HepG2 (cell line): ENCODE measurements at regions not wholly inside any gene's neighbourhood (a gene's known extent, or its start where the extent isn't known, plus 50 kb on each side); places are given as distances from the start of the nearest gene placed in this dataset.

ENCODE experiments used
- ATAC-seq: fragments of 200-7000 bp; cut with Tn5 transposase; 3 replicates; pipeline ENCODE4 v1.9.1; 2020; ENCODE audit warnings: mild to moderate bottlenecking, moderate library complexity
- BruUV-seq: library from RNA; stranded (reverse); fragments of 400-500 nt; replicated peaks from 2 replicates; lab custom pipeline; 2021; lab: Mats Ljungman, UMichigan
- CTCF ChIA-PET: fragments of 300-600 bp; formaldehyde crosslinking; extraction: SDS; loops from one replicate; lab custom pipeline; 2021; ENCODE audit warnings: low total read pairs, inconsistent platforms, low intra/inter-chr PET ratio; lab: Yijun Ruan, JAX
- POLR2A ChIA-PET: fragments of 350-600 bp; sonication (Branson Sonifier 250); formaldehyde crosslinking; loops from one replicate; lab custom pipeline; 2020; ENCODE audit warnings: antibody characterized with exemption, inconsistent platforms; lab: Yijun Ruan, JAX
- DNase-seq: peaks from one replicate; pipeline ENCODE4 v3.0.0-alpha.2; 2015; ENCODE audit warnings: low spot score
- FAIRE-seq: peaks from 3 replicates; lab custom pipeline; 2011; peaks lifted over from hg19 to GRCh38; lab: Jason Lieb, UNC
- H2AFZ ChIP-seq: one replicate; pipeline ENCODE4 v1.6.1; 2011; ENCODE audit warnings: low read length, inconsistent platforms
- H3K27ac ChIP-seq: fragments of 300-600 bp; 3 replicates; pipeline ENCODE4 v1.8.0; 2011; ENCODE audit warnings: mixed run types, mild to moderate bottlenecking, mixed read lengths, low read length, inconsistent platforms; ENCODE audit not compliant: insufficient read depth; ENCODE audit errors: extremely low read length
- H3K27me3 ChIP-seq, 2 experiments: fragments of 200-600 bp in 1 of 2; 2 replicates in 1 of 2; 3 replicates in 1 of 2; pipeline versions ENCODE4 v1.6.0 to v1.8.0; 2011; ENCODE audit warnings: low read length in 2 of 2, mild to moderate bottlenecking in 2 of 2, moderate library complexity in 2 of 2, inconsistent platforms in 1 of 2; ENCODE audit not compliant: insufficient read depth in 2 of 2, control insufficient read depth in 1 of 2
- H3K36me3 ChIP-seq, 2 experiments: fragments of 200-600 bp in 1 of 2; replicated peaks in 1 of 2; 2 replicates in 1 of 2; 3 replicates in 1 of 2; pipeline versions ENCODE4 v1.5.1 to v1.8.0; 2011; ENCODE audit warnings: low read length in 2 of 2, inconsistent platforms in 1 of 2; ENCODE audit not compliant: insufficient read depth in 2 of 2, control insufficient read depth in 1 of 2
- H3K4me1 ChIP-seq: 2 replicates; pipeline ENCODE4 v1.5.1; 2012; ENCODE audit warnings: low read length, inconsistent platforms; ENCODE audit not compliant: insufficient read depth
- H3K4me2 ChIP-seq: 2 replicates; pipeline ENCODE4 v1.6.0; 2011; ENCODE audit warnings: low read depth, low read length, inconsistent platforms
- H3K4me3 ChIP-seq, 3 experiments: fragments of 200-600 bp in 1 of 3; sonication (generic), shearing (Covaris generic) in 1 of 3; replicated peaks in 1 of 3; 2 replicates each; pipeline ENCODE4 v1.5.1; 2011 to 2016; ENCODE audit warnings: low read length in 3 of 3, inconsistent platforms in 2 of 3, low read depth in 2 of 3, mild to moderate bottlenecking in 2 of 3, control low read depth in 1 of 3, mixed read lengths in 1 of 3; ENCODE audit not compliant: insufficient read depth in 1 of 3
- H3K79me2 ChIP-seq: one replicate; pipeline ENCODE4 v1.6.1; 2011; ENCODE audit warnings: low read length, inconsistent platforms; ENCODE audit not compliant: insufficient read depth
- H3K9ac ChIP-seq: 2 replicates; pipeline ENCODE4 v1.6.0; 2011; ENCODE audit warnings: mild to moderate bottlenecking, low read depth, low read length, inconsistent platforms; ENCODE audit not compliant: insufficient read depth
- H3K9me3 ChIP-seq: 2 replicates; pipeline ENCODE4 v1.5.1; 2012; ENCODE audit warnings: mild to moderate bottlenecking, low read length
- H4K20me1 ChIP-seq: 2 replicates; pipeline ENCODE4 v1.6.0; 2011; ENCODE audit warnings: inconsistent platforms, mild to moderate bottlenecking, low read length, moderate library complexity; ENCODE audit not compliant: insufficient read depth
- CTCF ChIP-seq: sonication (generic); formaldehyde crosslinking; IDR thresholded peaks from 2 replicates; pipeline ENCODE4 v1.5.0; 2020; ENCODE audit warnings: mild to moderate bottlenecking, missing genetic modification reagents, moderate library complexity
- DPF2 ChIP-seq: sonication (generic); formaldehyde crosslinking; IDR thresholded peaks from 2 replicates; pipeline ENCODE4 v1.4.0; 2020; ENCODE audit warnings: mild to moderate bottlenecking, low read depth, missing genetic modification reagents, borderline replicate concordance
- ELF3 ChIP-seq: IDR thresholded peaks from 2 replicates; pipeline ENCODE4 v1.6.1; 2016; ENCODE audit warnings: missing genetic modification reagents, missing compliant biosample characterization
- GLMP ChIP-seq: sonication (generic); formaldehyde crosslinking; IDR thresholded peaks from 2 replicates; pipeline ENCODE4 v1.9.0; 2021; ENCODE audit warnings: missing genetic modification reagents, mild to moderate bottlenecking, borderline replicate concordance
- ISX ChIP-seq: sonication (generic); formaldehyde crosslinking; conservative IDR thresholded peaks from 2 replicates; pipeline ENCODE4 v1.5.0; 2020; ENCODE audit warnings: missing genetic modification reagents
- MED13 ChIP-seq: sonication (generic); formaldehyde crosslinking; IDR thresholded peaks from 2 replicates; pipeline ENCODE4 v1.5.0; 2020; ENCODE audit warnings: missing genetic modification reagents
- SAP130 ChIP-seq: IDR thresholded peaks from 2 replicates; pipeline ENCODE4 v1.6.1; 2016; ENCODE audit warnings: low read depth
- ZMYM2 ChIP-seq: sonication (generic); formaldehyde crosslinking; IDR thresholded peaks from 2 replicates; pipeline ENCODE4 v1.8.0; 2022; ENCODE audit warnings: mild to moderate bottlenecking, missing genetic modification reagents
- ZNF430 ChIP-seq: sonication (generic); formaldehyde crosslinking; IDR thresholded peaks from 2 replicates; pipeline ENCODE4 v1.9.0; 2021; ENCODE audit warnings: mild to moderate bottlenecking, missing genetic modification reagents
- ZNF510 ChIP-seq: sonication (generic); formaldehyde crosslinking; IDR thresholded peaks from 2 replicates; pipeline ENCODE4 v1.4.0; 2020; ENCODE audit warnings: low read depth, mild to moderate bottlenecking, missing genetic modification reagents
- WGBS: methylation state at CpG from one replicate; pipeline ENCODE4 v1.1.6; 2017; ENCODE audit warnings: low lambda C conversion rate; 5-methylcytosine and 5-hydroxymethylcytosine counted together
- in situ Hi-C: cut with HindIII; loops from 2 replicates; pipeline ENCODE4 v1.10.0; 2017; ENCODE audit warnings: low pct_unique_long_range_greater_than_20kb; ENCODE audit not compliant: extremely low pct_ligation_motif_present
- intact Hi-C: fragments of 100-400 bp; cut with micrococcal nuclease; formaldehyde crosslinking; loops from one replicate; pipeline ENCODE4 v1.10.0; 2022; ENCODE audit not compliant: unreplicated experiment
- TF ChIP-seq, protein P1 (sequence below): IDR thresholded peaks from 2 replicates; pipeline ENCODE4 v1.6.1; 2016; ENCODE audit warnings: low read depth, missing genetic modification reagents, missing compliant biosample characterization
- TF ChIP-seq, protein P2 (sequence below): sonication (generic); formaldehyde crosslinking; IDR thresholded peaks from 2 replicates; pipeline ENCODE4 v1.4.0; 2020; ENCODE audit warnings: missing genetic modification reagents

DNA sequence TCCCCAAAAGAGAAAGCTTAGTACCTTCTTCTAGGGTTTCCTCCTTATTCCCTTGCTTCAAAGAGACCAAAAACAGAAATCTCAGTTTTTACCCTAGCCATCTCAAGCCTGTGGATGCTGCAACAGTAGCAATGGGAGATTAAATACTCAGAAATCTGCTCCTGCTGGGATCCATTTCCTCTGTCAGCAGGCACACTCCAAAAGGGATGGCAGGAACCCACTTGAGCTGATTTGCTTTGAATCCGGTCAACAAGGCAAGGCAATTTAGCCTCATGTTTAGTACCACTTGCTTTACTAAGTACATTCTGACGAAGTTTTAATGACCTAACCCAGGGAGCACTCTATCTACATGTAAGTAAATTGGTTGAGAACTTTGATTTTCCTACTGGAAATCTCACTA lies 590.0 kb upstream of the ADAMTS9 start (continued):
- TF ChIP-seq, protein P1, sequence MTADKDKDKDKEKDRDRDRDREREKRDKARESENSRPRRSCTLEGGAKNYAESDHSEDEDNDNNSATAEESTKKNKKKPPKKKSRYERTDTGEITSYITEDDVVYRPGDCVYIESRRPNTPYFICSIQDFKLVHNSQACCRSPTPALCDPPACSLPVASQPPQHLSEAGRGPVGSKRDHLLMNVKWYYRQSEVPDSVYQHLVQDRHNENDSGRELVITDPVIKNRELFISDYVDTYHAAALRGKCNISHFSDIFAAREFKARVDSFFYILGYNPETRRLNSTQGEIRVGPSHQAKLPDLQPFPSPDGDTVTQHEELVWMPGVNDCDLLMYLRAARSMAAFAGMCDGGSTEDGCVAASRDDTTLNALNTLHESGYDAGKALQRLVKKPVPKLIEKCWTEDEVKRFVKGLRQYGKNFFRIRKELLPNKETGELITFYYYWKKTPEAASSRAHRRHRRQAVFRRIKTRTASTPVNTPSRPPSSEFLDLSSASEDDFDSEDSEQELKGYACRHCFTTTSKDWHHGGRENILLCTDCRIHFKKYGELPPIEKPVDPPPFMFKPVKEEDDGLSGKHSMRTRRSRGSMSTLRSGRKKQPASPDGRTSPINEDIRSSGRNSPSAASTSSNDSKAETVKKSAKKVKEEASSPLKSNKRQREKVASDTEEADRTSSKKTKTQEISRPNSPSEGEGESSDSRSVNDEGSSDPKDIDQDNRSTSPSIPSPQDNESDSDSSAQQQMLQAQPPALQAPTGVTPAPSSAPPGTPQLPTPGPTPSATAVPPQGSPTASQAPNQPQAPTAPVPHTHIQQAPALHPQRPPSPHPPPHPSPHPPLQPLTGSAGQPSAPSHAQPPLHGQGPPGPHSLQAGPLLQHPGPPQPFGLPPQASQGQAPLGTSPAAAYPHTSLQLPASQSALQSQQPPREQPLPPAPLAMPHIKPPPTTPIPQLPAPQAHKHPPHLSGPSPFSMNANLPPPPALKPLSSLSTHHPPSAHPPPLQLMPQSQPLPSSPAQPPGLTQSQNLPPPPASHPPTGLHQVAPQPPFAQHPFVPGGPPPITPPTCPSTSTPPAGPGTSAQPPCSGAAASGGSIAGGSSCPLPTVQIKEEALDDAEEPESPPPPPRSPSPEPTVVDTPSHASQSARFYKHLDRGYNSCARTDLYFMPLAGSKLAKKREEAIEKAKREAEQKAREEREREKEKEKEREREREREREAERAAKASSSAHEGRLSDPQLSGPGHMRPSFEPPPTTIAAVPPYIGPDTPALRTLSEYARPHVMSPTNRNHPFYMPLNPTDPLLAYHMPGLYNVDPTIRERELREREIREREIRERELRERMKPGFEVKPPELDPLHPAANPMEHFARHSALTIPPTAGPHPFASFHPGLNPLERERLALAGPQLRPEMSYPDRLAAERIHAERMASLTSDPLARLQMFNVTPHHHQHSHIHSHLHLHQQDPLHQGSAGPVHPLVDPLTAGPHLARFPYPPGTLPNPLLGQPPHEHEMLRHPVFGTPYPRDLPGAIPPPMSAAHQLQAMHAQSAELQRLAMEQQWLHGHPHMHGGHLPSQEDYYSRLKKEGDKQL (CRISPR knock-in tag) = no peak
- TF ChIP-seq GLMP (CRISPR knock-in tag) = no peak
- no peak for TF ChIP-seq DPF2 (CRISPR knock-in tag)

- ATAC-seq (no peak), DNase-seq (no peak), FAIRE-seq (no peak)
- H3K9ac ChIP-seq = no peak overlapping the region
- no peak overlapping the region for H2AFZ ChIP-seq
- no peak overlapping the region for H3K4me2 ChIP-seq
- no TSS peak for BruUV-seq
- 57% methylated on average over 4 of the region's 4 CpGs for WGBS
- H3K27ac ChIP-seq = no peak overlapping the region
- ChIA-PET CTCF (no interaction called here), POLR2A (no interaction called here)
- no peaks in the 10 kb centered on the region for H3K27me3 ChIP-seq
- H4K20me1 ChIP-seq = no peaks in the 10 kb centered on the region
- no peaks in the 10 kb centered on the region for H3K79me2 ChIP-seq
- in situ Hi-C loops = no loop called here
- H3K4me1 ChIP-seq = no peaks in the 10 kb centered on the region
- H3K9me3 ChIP-seq = no peaks in the 10 kb centered on the region
- intact Hi-C loops = no loop called here
- H3K36me3 ChIP-seq = no peaks in the 10 kb centered on the region
- H3K4me3 ChIP-seq = no peak overlapping the region
- TF ChIP-seq SAP130 (CRISPR knock-in tag) (no peak), MED13 (no peak), ZNF510 (CRISPR knock-in tag) (no peak), ZNF430 (CRISPR knock-in tag) (no peak), ZMYM2 (no peak), CTCF (CRISPR knock-in tag) (no peak), ISX (CRISPR knock-in tag) (no peak), ELF3 (CRISPR knock-in tag) (no peak)
- TF ChIP-seq, protein P2, sequence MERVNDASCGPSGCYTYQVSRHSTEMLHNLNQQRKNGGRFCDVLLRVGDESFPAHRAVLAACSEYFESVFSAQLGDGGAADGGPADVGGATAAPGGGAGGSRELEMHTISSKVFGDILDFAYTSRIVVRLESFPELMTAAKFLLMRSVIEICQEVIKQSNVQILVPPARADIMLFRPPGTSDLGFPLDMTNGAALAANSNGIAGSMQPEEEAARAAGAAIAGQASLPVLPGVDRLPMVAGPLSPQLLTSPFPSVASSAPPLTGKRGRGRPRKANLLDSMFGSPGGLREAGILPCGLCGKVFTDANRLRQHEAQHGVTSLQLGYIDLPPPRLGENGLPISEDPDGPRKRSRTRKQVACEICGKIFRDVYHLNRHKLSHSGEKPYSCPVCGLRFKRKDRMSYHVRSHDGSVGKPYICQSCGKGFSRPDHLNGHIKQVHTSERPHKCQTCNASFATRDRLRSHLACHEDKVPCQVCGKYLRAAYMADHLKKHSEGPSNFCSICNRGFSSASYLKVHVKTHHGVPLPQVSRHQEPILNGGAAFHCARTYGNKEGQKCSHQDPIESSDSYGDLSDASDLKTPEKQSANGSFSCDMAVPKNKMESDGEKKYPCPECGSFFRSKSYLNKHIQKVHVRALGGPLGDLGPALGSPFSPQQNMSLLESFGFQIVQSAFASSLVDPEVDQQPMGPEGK = no peak
Measured at GRCh38 chr3:65276551-65276950, 588.8 kb upstream of the ADAMTS9 start.
